GM23338 (cell line): ENCODE measurements at regions not wholly inside any gene's neighbourhood (a gene's known extent, or its start where the extent isn't known, plus 50 kb on each side); places are given as distances from the start of the nearest gene placed in this dataset.

Source experiments
- ATAC-seq: fragments of 200-7000 bp; cut with Tn5 transposase; 3 replicates; pipeline ENCODE4 v1.9.1; 2020
- DNase-seq: peaks from one replicate; pipeline ENCODE4 v3.0.0-alpha.2; 2015; ENCODE audit warnings: low spot score
- H2AFZ ChIP-seq: fragments of 200-600 bp; sonication (generic); 2 replicates; pipeline ENCODE4 v1.8.0; 2016; ENCODE audit warnings: antibody characterized with exemption, mild to moderate bottlenecking, moderate library complexity
- H3F3A ChIP-seq: fragments of 200-600 bp; sonication (generic); replicated peaks from 2 replicates; pipeline ENCODE4 v1.8.0; 2017; ENCODE audit warnings: antibody characterized with exemption, mixed run types, low read depth
- H3K27ac ChIP-seq: fragments of 200-600 bp; sonication (generic); 2 replicates; pipeline ENCODE4 v1.6.1; 2016; ENCODE audit warnings: low read depth
- H3K27me3 ChIP-seq: fragments of 200-600 bp; sonication (generic); 2 replicates; pipeline ENCODE4 v1.8.0; 2016; ENCODE audit warnings: mild to moderate bottlenecking, mixed run types, moderate library complexity; ENCODE audit not compliant: insufficient read depth
- H3K36me3 ChIP-seq: fragments of 200-600 bp; sonication (generic); 2 replicates; pipeline ENCODE4 v1.8.0; 2016; ENCODE audit warnings: mild to moderate bottlenecking; ENCODE audit not compliant: insufficient read depth
- H3K4me1 ChIP-seq: fragments of 200-600 bp; sonication (generic); 2 replicates; pipeline ENCODE4 v1.8.0; 2016; ENCODE audit warnings: mild to moderate bottlenecking, moderate library complexity; ENCODE audit not compliant: insufficient read depth
- H3K4me2 ChIP-seq: fragments of 200-600 bp; sonication (generic); 2 replicates; pipeline ENCODE4 v1.7.1; 2017; ENCODE audit warnings: mixed run types
- H3K4me3 ChIP-seq: fragments of 200-600 bp; sonication (generic); 2 replicates; pipeline ENCODE4 v1.6.1; 2016; ENCODE audit warnings: mixed run types
- H3K79me2 ChIP-seq: fragments of 200-600 bp; sonication (generic); replicated peaks from 2 replicates; pipeline ENCODE4 v1.8.0; 2017; ENCODE audit warnings: mild to moderate bottlenecking; ENCODE audit not compliant: insufficient read depth
- H3K9me2 ChIP-seq: fragments of 200-600 bp; sonication (generic); 2 replicates; pipeline ENCODE4 v1.8.0; 2017; ENCODE audit not compliant: insufficient read depth
- H4K20me1 ChIP-seq: fragments of 200-600 bp; sonication (generic); replicated peaks from 2 replicates; pipeline ENCODE4 v1.8.0; 2017; ENCODE audit warnings: mild to moderate bottlenecking; ENCODE audit not compliant: insufficient read depth
- H3K27ac Mint-ChIP-seq: 2 replicates; pipeline ENCODE4 v1.8.0; 2020; ENCODE audit warnings: inconsistent platforms, mild to moderate bottlenecking, moderate library complexity, mixed read lengths
- H3K27me3 Mint-ChIP-seq: 3 replicates; pipeline ENCODE4 v1.8.0; 2022; ENCODE audit warnings: low read depth, mild to moderate bottlenecking, moderate library complexity, mixed read lengths, inconsistent platforms; ENCODE audit not compliant: insufficient read depth, poor library complexity
- H3K36me3 Mint-ChIP-seq: 3 replicates; pipeline ENCODE4 v1.8.0; 2021; ENCODE audit warnings: low read depth, mild to moderate bottlenecking, inconsistent platforms, moderate library complexity, mixed read lengths
- H3K4me1 Mint-ChIP-seq: 3 replicates; pipeline ENCODE4 v1.8.0; 2020; ENCODE audit warnings: mild to moderate bottlenecking, inconsistent platforms, mixed read lengths
- H3K4me3 Mint-ChIP-seq: 3 replicates; pipeline ENCODE4 v1.8.0; 2021; ENCODE audit warnings: moderate library complexity, mild to moderate bottlenecking, inconsistent platforms, mixed read lengths
- H3K9me3 Mint-ChIP-seq: 3 replicates; pipeline ENCODE4 v1.8.0; 2020; ENCODE audit warnings: moderate library complexity, mild to moderate bottlenecking, inconsistent platforms, mixed read lengths
- CREB1 ChIP-seq: fragments of 250-450 bp; sonication (Bioruptor Pico); IDR thresholded peaks from 2 replicates; pipeline ENCODE4 v1.5.0; 2020; ENCODE audit warnings: low read depth, mild to moderate bottlenecking, moderate library complexity
- CTCF ChIP-seq, 2 experiments: fragments of 200-600 bp in 1 of 2; sonication (generic) in 1 of 2; conservative IDR thresholded peaks; 2 replicates each; pipeline versions ENCODE4 v1.5.1 to v1.6.1; 2016 to 2017; ENCODE audit warnings: antibody characterized with exemption in 2 of 2, low read depth in 2 of 2, mild to moderate bottlenecking in 2 of 2, moderate library complexity in 1 of 2
- EZH2 ChIP-seq: fragments of 200-600 bp; sonication (generic); IDR thresholded peaks from one replicate; pipeline ENCODE4 v1.8.0; 2017; ENCODE audit warnings: antibody characterized with exemption, mild to moderate bottlenecking, low read depth; ENCODE audit not compliant: unreplicated experiment
- EZH2phosphoT487 ChIP-seq: fragments of 200-600 bp; sonication (generic); IDR thresholded peaks from one replicate; pipeline ENCODE4 v1.8.1; 2018; ENCODE audit warnings: antibody characterized with exemption; ENCODE audit not compliant: unreplicated experiment
- JUNB ChIP-seq: IDR thresholded peaks from one replicate; pipeline ENCODE4 v1.6.1; 2016; ENCODE audit warnings: antibody characterized with exemption; ENCODE audit not compliant: unreplicated experiment
- NANOG ChIP-seq: IDR thresholded peaks from 2 replicates; pipeline ENCODE4 v1.6.1; 2016; ENCODE audit warnings: antibody characterized with exemption, borderline replicate concordance
- POLR2AphosphoS5 ChIP-seq: IDR thresholded peaks from 2 replicates; pipeline ENCODE4 v1.6.1; 2016; ENCODE audit warnings: antibody characterized with exemption, low read depth
- REST ChIP-seq: IDR thresholded peaks from one replicate; pipeline ENCODE4 v1.6.1; 2018; ENCODE audit warnings: antibody characterized with exemption; ENCODE audit not compliant: unreplicated experiment
- STAT1 ChIP-seq: IDR thresholded peaks from one replicate; pipeline ENCODE4 v1.6.1; 2016; ENCODE audit warnings: antibody characterized with exemption; ENCODE audit not compliant: unreplicated experiment
- ZNF114 ChIP-seq: fragments of 250-450 bp; sonication (Bioruptor Pico); IDR thresholded peaks from 2 replicates; pipeline ENCODE4 v1.5.0; 2020; ENCODE audit warnings: mild to moderate bottlenecking, moderate library complexity
- ZNF331 ChIP-seq: fragments of 250-450 bp; sonication (Bioruptor Pico); IDR thresholded peaks from 2 replicates; pipeline ENCODE4 v1.5.0; 2020; ENCODE audit warnings: low read depth, mild to moderate bottlenecking, moderate library complexity
- ZNF462 ChIP-seq: fragments of 250-450 bp; sonication (Bioruptor Pico); IDR thresholded peaks from 2 replicates; pipeline ENCODE4 v1.5.0; 2020; ENCODE audit warnings: mild to moderate bottlenecking, moderate library complexity
- TF ChIP-seq, protein P1 (sequence below): IDR thresholded peaks from 2 replicates; pipeline ENCODE4 v1.6.1; 2016; ENCODE audit warnings: antibody characterized with exemption

DNA sequence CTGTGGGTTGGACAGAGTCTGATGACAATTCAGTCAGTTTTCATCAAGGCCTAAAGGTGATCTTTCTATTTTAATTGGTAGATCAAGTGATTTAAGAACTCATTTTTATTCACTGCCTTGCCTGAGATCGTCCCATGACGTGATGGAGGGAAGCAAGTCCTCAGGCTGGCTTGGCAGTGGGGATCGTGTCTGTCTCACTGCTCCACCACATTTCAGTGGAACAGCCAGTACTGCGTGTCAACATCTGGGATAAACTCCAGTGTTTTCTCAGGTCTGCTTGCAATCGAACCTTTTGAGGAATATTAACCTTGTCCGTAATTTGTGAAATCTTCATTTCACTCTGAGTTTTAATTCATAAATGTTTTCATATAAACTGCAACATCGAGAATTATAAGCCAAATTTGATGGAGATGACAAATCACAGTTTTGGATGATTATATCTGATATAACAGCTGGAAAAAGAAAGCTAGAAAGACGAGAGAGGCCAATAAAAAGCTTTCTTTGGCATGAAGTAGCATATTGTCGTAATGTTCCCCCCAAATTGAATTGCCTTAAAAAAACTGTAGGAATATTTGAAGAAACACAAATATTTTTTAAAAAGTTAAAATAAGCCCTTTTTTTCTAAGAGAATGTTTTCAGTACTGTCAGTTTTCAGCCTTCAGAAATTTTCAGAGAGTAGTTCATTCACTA is 414.7 kb upstream of the SPRED2 start:
- no peak for ATAC-seq
- H3K4me1 Mint-ChIP-seq, result no peaks in the 10 kb centered on the region
- H3K9me2 ChIP-seq, result 0 out of 2 replicates have a peak, but pooled peaks cover 9% of the 10 kb centered on the region
- no peak overlapping the region for H3K4me3 Mint-ChIP-seq
- H3K4me2 ChIP-seq, result no peak overlapping the region
- H3F3A ChIP-seq, result no peaks in the 10 kb centered on the region
- H3K36me3 Mint-ChIP-seq, result no peaks in the 10 kb centered on the region
- TF ChIP-seq STAT1 (no peak), JUNB (no peak), REST (no peak), CTCF (conservative IDR thresholded peaks at IDR 0.05; ENCODE audit: low read depth in 2 of 2) (no peak), ZNF462 (no peak), CREB1 (CRISPR knock-in tag) (no peak), POLR2AphosphoS5 (no peak), EZH2phosphoT487 (no peak), ZNF114 (CRISPR knock-in tag) (no peak), NANOG (no peak), EZH2 (no peak), ZNF331 (no peak)
- TF ChIP-seq, protein P1, sequence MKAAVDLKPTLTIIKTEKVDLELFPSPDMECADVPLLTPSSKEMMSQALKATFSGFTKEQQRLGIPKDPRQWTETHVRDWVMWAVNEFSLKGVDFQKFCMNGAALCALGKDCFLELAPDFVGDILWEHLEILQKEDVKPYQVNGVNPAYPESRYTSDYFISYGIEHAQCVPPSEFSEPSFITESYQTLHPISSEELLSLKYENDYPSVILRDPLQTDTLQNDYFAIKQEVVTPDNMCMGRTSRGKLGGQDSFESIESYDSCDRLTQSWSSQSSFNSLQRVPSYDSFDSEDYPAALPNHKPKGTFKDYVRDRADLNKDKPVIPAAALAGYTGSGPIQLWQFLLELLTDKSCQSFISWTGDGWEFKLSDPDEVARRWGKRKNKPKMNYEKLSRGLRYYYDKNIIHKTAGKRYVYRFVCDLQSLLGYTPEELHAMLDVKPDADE, result no peak
- H3K4me1 ChIP-seq, result no peaks in the 10 kb centered on the region
- H3K36me3 ChIP-seq, result no peaks in the 10 kb centered on the region
- no peak overlapping the region for H2AFZ ChIP-seq
- DNase-seq, result no peak
- H3K9me3 Mint-ChIP-seq, result peaks cover 3% of the 10 kb centered on the region; the same call in 1 of the 3 replicates
- H3K27me3 ChIP-seq, result no peaks in the 10 kb centered on the region
- H4K20me1 ChIP-seq, result no peaks in the 10 kb centered on the region
- H3K27ac ChIP-seq, result no peak overlapping the region
- peaks cover 2% of the 10 kb centered on the region for H3K27me3 Mint-ChIP-seq
- no peak overlapping the region for H3K4me3 ChIP-seq
- H3K27ac Mint-ChIP-seq, result no peak overlapping the region
- H3K79me2 ChIP-seq, result no peaks in the 10 kb centered on the region
